D341Med (cell line): ENCODE measurements at regions not wholly inside any gene's neighbourhood (a gene's known extent, or its start where the extent isn't known, plus 50 kb on each side); places are given as distances from the start of the nearest gene placed in this dataset.
A peak's percentile ranks its signal among the peaks of the same experiment; 100 is the strongest.
"Not testable (repeated sequence)": the region's sequence is repeated elsewhere in the genome, so short reads cannot be mapped to it uniquely, and the experiment has no call there.

Experiments used
- DNase-seq: peaks from one replicate; pipeline ENCODE4 v3.0.0; 2012; ENCODE audit warnings: low spot score

DNA sequence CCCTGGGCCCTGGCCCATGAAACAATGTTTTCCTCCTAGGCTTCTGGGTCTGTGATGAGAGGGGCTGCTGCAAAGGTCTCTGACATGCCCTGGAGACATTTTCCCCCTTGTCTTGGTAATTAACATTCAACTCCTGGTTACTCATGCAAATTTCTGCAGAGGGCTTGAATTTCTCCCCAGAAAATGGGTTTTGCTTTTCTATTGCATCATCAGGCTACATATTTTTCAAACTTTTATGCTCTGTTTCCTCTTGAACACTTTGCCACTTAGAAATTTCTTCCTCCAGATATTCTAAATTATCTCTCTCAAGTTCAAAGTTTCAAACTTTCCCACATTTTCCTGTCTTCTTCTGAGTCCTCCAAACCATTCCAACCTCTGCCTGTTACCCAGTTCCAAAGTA lies 98.2 kb upstream of the TCF21 start:
- not testable (repeated sequence) for DNase-seq

DNA sequence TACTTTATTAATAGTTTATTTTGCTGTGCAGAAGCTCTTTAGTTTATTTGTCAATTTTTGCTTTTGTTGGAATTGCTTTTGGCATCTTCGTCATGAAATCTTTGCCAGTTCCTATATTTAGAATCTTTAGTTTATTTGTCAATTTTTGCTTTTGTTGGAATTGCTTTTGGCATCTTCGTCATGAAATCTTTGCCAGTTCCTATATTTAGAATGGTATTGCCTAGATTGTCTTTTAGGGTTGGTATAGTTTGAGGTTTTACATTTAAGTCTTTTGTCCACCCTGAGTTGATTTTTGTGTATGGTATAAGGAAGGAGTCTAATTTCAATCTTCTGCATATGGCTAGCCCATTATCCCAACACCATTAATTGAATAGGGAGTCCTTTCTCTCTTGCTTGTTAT lies 93.9 kb upstream of the TCF21 start:
- not testable (repeated sequence) for DNase-seq

DNA sequence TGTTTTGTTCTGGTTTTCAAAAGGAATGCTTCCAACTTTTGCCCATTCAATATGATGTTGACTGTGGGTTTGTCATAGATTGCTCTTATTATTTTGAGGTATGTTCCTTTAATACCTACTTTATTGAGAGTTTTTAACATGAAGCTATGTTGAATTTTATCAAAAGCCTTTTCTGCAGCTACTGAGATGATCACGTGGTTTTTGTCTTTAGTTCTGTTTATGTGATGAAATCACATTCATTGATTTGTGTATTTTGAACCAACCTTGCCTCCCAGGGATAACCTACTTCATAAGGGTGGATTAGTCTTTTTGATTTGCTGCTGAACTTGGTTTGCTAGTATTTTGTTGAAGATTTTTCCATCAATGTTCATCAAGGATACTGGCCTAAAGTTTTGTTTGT lies 92.7 kb upstream of the TCF21 start:
- no peak for DNase-seq

DNA sequence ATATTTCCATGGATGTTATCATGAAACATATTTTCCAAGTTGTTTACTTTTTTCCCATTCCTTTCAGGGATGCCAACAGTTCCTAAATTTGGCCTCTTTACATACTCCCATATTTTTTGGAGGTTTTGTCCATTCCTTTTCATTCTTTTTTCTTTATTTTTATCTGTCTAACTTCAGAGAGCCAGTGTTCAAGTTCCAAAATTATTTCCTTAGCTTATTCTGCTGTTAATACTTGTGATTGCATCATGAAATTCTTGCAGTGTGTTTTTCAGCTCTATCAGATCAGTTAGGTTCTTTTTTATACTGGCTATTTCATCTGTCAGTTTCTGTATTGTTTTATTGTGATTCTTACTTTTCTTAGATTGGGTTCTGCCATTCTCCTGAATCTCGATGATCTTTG lies 89.9 kb upstream of the TCF21 start:
- DNase-seq, result no peak

DNA sequence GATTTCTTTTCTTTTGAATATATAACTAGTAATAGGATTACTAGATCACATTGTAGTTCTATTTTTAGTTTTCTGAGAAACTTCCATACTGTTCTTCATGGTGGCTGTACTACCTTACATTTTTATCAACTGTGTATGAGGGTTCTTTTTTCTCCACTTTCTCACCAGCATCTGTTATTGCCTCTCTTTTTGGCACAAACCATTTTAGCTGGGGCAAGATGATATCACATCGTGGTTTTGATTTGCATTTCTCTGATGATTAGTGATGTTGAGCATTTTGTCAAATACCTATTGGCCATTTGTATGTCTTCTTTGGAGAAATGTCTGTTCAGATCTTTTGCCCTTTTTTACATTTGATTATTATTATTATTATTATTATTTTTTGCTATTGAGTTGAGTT lies 86.1 kb upstream of the TCF21 start:
- DNase-seq, result no peak

DNA sequence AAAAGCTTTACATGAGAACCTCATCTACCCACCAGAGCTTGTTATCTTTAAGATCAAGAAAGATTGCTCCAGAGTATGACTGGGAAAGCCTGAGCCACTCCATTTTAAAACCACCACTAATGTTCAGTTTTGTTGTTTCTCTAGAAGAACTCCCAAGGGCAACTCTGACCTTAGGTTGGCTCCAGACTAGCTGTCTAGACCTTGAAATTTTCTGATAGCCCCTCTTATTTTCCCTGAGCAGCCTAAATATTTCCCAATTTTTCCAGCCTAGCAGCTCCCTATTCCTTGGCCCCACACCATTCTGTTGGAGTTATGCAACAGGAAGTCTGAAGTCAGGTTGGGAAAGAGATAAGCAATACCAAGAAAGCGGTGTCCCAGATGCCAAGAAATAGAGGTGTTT lies 84.6 kb upstream of the TCF21 start:
- no peak for DNase-seq

DNA sequence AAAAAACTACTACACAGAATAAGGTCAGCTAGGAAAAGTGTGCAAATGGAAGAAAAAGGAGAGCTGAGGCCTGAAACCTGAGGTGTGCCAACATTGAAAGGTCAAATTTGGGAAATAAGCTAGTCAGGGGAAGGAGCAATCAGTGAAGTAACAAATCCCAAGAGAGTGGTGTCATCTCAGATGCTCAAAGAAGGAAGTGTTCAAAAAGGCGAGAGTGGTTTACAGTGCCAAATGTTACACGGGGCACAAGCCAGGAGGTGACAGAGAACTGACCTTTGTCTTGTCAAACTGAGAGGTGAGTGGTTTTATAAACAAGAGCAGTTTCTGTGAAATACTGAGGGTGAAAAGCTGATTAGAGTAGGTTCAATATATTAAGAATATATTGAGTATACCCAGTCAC lies 83.0 kb upstream of the TCF21 start:
- no peak for DNase-seq

DNA sequence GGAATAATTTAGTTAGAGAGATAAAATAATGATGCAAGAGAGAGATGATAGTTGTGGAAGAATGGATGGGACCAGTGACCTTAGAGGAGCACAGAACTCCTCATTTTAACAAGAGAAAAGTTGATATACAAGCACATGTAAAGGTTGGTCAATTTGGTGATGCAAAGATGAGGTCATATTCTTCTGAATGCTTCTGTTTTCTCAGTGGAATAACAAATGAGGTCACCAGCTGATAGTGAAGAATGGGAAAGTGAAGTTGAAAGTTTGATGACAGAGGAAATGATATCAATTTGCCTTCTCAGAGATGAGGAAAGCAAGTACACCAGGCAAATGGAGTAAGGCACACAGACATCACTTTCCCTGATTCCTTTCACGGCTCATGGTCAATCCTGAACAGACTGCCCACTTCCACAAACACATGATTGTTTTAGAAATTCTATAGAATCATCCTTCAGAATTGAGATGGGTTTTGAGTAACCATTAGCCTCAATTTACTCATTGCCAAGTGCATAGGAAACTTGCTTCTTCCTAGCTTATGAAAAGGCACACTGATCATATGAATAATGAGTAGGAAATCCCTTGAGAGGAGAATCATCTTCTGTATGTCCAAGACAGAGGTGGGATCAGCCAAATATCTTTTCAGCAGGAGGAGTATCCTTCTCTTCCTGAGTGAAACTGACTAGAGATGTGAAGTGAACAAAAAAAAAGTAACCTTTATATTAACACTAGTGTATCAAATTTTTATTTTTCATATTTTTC lies 82.4 kb upstream of the TCF21 start:
- no peak for DNase-seq

DNA sequence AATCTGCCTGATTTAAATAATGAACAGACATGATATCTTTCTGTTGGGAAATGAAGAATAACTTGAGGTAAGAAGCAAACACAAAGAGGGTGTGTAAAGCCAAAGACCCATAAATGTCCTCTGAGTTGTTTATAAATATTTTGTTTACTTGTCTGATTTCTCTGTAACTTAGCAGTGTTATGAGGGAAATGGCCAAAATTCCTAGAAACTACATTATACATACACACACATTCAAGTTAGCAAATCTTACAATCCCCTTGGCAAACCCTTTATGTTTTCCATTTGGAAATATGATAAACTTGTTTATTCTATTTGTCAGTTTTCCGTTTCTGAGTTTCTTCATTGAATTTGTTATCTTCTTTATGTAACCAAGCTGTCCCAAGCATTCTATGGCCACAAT lies 81.4 kb upstream of the TCF21 start:
- DNase-seq, result no peak

DNA sequence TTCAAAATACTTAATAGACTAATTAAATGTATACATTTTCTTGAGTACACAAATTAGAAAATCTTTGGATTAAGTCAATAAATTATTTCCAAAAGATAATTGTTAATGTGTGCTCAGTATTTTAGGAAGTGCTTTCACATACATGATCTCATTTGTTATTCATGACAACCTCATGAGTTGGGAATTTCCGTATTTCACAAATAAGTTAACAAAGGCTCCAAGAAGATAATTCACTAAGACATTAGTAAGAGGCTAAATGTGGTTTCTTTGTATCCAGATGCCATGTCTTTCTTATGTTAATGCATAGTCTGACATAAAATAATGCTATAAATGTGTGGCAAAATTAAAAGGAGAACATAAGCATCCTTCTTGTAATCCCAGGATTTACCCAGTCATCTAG lies 79.5 kb upstream of the TCF21 start:
- no peak for DNase-seq

DNA sequence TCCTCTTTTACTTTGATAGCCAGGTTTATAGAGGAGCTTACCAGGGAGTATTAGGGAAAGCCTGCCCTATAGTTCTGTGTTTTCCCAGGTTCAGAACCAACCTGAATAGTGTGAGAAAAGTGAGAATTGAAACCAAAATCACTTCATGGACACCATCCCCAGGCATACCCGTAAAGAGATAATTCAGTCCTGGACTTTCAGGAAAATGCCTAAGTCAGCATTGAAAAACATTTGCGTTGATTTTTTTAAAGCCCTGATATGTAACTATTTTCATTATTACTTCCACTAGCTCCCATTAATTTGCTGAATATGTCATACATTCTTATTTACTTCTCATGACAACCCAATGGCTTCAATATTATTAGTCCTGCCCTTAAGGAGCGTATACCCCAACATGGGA lies 77.4 kb upstream of the TCF21 start:
- no peak for DNase-seq

DNA sequence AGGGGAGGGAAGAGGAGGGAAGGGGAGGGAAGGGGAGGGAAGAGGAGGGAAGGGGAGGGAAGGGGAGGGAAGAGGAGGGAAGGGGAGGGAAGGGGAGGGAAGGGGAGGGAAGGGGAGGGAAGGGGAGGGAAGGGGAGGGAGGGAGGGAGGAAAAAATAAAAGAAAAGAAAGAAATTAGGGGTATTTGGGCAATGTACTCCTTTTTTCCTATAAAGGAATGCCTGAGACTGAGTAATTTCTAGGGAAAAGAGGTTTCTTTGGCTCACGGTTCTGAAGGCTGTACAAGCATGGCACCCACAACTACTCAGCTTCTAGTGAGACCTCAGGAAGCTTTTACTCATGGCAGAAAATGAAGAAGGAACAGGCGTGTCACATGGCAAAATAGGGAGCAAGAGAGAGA lies 76.5 kb upstream of the TCF21 start:
- not testable (repeated sequence) for DNase-seq

DNA sequence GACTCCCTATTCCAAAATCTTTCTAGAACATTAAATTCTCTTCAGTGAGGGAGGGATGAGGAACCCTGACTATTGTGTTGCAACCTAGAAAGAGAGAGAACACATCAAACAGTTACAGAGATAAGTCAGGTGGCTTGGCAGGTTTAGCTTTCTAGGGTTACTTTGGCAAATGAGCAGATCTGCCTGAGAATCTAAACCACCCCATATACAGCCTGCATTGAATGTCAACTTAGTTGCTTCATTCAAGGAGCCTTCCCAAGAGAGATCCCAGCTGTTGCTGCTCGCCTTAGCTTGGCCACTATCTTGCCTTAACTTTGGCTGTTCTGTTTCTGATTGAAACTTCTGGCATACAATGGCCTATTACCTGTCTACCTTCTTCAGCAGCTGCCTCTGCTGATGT lies 74.7 kb upstream of the TCF21 start:
- DNase-seq, result no peak

DNA sequence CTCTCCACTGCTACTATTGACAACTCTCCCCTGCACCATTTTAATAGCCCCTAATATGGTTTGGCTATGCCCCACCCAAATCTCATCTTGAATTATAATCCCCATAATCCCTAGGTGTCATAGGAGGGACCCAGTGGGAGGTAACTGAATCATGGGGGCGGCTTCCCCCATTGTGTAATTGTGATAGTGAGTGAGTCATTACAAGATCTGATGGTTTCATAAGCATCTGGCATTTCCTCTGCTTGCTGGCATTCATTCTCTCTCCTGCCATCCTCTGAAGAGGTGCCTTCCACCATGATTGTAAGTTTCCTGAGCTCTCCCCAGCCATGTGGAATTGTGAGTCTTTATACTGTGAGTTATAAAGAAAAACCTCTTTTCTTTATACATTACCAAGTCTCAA lies 74.1 kb upstream of the TCF21 start:
- DNase-seq, result no peak

DNA sequence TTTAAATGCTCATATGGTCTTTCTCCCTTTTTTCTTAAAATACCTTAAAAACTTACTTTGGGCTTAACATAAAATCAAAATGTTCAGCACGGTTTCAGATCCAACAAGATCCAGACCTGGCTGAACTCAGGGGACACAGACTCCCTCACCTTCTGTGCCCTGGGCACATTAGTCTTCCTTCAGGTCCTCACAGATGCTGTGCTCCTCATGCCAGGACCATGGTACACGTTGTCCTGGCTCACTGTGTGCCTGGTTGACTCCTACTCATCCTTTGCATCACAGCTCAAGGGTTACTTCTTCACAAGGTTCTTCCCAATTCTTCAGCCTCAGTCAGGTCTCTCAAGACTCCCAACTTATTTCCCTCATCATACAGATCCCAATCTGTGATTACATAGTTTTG lies 73.6 kb upstream of the TCF21 start:
- DNase-seq, result no peak

DNA sequence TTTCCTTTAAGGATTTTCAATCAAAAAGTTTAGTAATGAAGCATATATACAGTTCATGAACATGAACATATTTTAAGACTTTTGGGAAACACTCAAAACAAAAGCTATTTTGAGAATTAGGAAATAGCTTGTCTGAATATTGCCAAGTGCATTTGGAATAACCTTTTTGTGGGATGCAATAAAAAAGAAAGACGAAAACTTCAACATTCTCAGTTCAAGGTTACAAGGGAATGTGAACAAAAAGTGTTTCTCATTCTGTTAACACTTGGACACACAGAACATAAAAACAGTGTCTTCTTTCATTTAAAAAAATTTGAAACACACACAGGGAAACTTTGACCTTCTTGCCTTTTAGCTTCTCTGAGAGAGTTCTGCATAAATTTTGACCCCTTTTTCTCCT lies 72.7 kb upstream of the TCF21 start:
- no peak for DNase-seq

DNA sequence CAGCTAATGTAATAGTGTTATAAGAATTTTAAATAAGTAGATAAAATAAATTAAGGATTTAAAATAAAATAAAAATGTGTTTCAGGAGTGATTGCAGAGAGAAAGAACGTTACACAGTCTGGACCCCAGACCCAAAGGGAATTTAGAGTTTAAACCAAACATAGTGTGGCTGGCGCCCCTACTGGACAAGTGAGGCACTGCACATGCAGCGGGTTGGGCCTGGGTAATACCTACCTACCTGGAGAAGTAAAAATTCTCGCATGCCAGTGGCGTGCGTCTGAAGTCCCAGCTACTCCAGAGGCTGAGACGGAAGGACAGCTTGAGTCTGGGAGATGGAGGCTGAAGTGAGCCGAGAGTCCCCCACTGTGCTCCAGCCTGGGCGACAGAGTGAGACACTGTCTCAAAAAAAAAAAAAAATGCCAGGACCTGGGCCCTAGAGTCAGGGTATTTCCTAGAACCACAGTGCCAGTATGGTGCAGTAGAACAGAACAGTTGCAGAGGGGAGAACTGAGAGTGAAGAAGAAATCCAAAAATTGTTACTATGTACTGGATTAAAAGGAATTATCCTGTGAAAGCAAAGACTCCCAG lies 71.4 kb upstream of the TCF21 start:
- DNase-seq, result peak; percentile 38

DNA sequence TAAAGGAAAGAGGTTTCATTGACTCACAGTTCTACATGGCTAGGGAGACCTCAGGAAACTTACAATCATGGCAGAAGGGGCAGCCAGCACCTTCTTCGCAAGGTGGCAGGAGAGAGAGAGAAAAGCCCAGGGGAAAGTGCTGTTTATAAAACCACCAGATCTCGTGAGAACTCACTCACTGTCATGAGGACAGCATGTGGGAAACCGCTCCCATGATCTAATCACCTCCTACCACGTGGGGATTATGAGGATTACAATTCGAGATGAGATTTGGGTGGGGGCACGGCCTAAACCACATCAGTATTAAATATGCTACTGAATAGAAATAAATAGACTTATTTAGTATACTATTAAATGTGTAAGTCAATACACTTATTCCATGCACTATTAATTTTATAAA lies 70.6 kb upstream of the TCF21 start:
- DNase-seq, result no peak

DNA sequence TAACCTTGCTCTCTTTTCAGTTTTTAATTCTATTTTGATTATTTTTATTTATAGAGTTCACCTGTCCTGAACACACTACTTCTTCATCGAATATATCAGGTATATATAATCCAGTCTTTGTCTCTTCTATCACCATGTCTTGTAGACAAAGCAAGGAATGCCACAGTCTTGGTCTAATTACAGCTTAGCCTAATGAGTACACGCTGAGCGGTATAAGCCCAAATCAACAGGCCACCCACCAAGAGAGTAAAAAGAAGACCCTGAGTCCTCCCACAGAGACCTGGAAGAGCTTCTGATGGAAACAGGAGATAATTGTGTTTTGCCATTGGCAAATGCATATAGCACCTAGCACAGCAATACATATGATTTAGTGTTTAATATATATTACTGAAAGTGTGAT lies 68.7 kb upstream of the TCF21 start:
- DNase-seq, result no peak

DNA sequence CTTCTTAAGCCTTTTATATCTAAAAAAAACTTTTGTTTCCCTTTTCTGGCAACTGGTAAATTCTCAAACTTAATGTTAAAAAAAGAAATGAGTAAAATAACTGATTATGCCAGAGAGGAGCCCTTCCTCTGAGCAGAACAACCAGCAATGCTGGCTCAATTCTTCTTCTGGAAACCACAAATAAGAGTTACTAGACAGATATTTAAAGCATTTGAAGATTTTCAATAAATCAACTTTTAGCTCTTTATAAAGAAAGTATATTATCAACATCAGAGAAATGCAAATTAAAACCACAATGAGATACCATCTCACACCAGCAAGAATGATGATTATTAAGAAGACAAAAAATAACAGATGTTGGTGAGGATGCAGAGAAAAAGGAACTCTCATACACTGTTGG lies 61.1 kb upstream of the TCF21 start:
- DNase-seq, result no peak

DNA sequence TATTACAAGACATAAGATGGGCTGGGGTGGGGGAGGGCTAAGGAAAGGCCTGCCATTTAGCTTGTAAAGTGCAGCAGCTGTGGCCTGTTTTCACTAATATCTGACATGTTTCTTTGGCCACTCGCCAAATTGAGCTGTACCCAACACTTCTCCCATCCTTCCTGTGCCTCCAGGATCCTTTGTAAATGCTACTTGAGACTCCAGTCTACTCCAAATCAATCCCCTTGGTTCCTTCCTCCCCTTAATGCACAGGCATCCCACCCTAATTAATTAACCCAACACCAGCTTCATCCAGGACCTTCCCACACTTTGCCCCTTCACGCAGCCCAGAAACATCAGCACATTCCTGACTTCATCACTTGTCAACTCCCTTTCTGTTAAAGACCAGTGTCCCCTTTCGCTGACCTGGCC lies 55.0 kb upstream of the TCF21 start:
- DNase-seq, result no peak

DNA sequence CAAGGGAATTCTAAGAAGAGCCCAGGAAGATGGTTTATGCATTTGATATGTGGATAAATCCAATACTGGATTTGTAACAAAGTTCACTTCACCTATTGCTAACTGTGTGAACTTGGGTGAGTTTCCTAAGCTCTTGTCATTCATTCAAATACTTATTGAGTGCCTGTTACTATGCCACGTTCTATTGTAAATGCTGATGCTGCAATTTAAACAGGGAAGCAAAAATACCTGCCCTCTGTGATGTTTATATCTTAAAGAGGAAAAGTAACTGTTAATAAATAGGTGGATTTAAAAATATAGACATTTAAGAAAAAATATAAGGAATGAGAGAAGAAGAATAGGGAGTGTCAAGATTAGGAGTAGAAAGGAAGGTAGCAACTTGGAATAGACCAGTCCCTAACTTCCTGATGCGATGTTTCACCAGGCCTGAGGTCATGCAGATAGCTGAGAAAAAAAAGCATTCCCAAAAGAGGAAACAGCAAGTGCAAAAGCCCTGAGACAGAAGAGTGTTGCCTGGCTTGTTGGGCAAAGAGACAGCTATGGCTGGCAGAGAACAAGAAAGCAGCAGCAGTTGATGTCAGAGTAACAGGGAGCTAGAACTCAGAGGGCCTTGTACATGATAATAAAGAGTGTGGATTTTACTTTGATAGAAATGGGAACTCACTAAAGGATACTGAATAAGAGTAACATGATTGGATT lies 54.3 kb upstream of the TCF21 start:
- no peak for DNase-seq

DNA sequence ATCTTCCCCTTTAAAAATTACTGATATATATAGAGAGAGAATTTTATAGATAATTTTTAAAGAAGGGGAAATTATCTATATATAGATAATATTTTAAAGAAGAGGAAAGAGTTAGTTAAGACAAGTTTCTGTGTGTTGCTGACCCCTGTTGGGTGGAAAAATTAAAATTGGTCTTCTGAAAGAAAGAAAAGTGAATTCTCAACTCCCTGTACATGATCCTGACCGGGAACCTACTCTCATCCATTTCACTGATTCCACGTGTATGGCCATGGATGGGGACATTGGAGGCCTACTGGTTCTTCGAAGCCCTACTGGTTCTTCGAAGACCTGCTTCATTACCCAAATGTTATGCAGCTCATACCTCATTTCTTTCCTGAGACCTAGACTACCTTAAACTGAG lies 53.0 kb upstream of the TCF21 start:
- DNase-seq, result no peak
